ENCODE measurements at regions not wholly inside any gene's neighbourhood (a gene's known extent, or its start where the extent isn't known, plus 50 kb on each side); places are given as distances from the start of the nearest gene placed in this dataset.

DNA sequence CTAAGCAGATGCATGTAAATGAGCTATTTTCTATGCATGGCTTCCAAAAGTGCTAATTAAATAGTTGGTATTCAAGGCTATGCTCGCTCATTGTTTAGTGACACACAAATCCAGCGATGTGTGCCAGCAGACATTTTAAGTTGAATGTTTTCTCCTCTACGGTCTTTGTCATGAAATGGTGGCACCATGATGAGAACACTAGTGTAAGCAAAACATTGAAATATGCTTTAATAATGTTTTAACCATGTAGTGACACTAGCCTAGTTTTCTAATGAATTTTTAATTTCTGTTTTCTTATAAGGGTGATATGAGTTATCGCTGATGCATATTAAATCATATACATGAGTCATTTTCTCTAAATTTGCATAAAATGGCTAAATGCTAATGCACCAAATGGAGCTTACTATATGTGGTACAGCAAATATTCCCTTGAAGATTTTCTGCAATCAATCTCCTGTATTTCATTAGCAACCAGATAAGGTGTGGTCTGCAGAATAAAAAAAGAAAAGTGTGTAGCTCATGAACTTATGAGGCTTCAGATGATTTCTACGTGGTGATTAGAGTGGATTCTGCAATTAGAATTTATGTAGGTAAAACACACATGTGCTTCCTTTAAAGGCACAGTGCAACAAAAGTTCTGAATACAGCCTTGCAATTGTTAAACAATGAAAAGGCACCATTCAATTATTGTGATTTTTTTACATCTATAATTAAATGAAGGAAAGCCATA, 226.6 kb downstream of the MEF2C start:
- no peak for DNase-seq (ENCODE audit: low spot score in 2 of 2)

DNA sequence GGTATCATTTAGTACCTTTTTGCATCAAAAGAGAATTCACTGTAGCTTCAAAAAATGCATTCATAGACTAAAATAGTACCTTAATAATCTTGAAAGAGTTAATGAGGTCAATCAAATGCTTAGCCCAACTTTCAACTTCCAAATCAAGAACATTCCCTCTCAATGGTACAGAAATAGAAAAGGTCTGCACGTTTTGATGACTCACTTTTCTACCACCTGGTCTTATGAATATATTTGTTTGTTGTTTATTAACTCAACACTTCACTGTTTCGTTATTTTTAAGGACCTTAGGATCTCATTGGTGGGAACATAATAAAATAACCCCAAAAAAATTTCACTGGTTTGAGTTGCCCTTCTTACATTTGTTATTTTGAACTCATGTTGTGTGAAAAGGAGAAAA, 229.5 kb downstream of the MEF2C start:
- Histone ChIP-seq H3K36me3 (no peaks in the 10 kb centered on the region), H3K27ac (no peak overlapping the region), H3K27me3 (peaks cover 0 to 13% of the 10 kb centered on the region in 2 donors), H3K9me3 (no peaks in the 10 kb centered on the region), H3K4me1 (no peaks in the 10 kb centered on the region), H3K4me3 (no peak overlapping the region)
- TF ChIP-seq, protein P1, sequence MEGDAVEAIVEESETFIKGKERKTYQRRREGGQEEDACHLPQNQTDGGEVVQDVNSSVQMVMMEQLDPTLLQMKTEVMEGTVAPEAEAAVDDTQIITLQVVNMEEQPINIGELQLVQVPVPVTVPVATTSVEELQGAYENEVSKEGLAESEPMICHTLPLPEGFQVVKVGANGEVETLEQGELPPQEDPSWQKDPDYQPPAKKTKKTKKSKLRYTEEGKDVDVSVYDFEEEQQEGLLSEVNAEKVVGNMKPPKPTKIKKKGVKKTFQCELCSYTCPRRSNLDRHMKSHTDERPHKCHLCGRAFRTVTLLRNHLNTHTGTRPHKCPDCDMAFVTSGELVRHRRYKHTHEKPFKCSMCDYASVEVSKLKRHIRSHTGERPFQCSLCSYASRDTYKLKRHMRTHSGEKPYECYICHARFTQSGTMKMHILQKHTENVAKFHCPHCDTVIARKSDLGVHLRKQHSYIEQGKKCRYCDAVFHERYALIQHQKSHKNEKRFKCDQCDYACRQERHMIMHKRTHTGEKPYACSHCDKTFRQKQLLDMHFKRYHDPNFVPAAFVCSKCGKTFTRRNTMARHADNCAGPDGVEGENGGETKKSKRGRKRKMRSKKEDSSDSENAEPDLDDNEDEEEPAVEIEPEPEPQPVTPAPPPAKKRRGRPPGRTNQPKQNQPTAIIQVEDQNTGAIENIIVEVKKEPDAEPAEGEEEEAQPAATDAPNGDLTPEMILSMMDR (IDR thresholded peaks at IDR 0.05), result no peak
- TF ChIP-seq POLR2A (IDR thresholded peaks at IDR 0.05) (no peak), EP300 (IDR thresholded peaks at IDR 0.05) (no peak)
- DNase-seq (ENCODE audit: low spot score in 2 of 2), result no peak
- WGBS, 2 donors, result 60 to 61% methylated on average over 2 of the region's 2 CpGs

More for the DNA sequence above, 226.6 kb downstream of the MEF2C start:
- TF ChIP-seq, protein P1 (IDR thresholded peaks at IDR 0.05), result no peak
- TF ChIP-seq EP300 (IDR thresholded peaks at IDR 0.05) (no peak), POLR2A (IDR thresholded peaks at IDR 0.05) (no peak)
- H3K4me1 ChIP-seq, result peaks cover 0 to 18% (median 5%) of the 10 kb centered on the region in 4 donors
- H3K4me3 ChIP-seq, result no peak overlapping the region
- no peaks in the 10 kb centered on the region for H3K9me3 ChIP-seq
- H3K36me3 ChIP-seq, result no peaks in the 10 kb centered on the region
- no peak overlapping the region for H3K27ac ChIP-seq
- peaks cover 0 to 36% of the 10 kb centered on the region in 2 donors for H3K27me3 ChIP-seq
- WGBS, 2 donors, result 71 to 77% methylated on average over 5 of the region's 5 CpGs

DNA sequence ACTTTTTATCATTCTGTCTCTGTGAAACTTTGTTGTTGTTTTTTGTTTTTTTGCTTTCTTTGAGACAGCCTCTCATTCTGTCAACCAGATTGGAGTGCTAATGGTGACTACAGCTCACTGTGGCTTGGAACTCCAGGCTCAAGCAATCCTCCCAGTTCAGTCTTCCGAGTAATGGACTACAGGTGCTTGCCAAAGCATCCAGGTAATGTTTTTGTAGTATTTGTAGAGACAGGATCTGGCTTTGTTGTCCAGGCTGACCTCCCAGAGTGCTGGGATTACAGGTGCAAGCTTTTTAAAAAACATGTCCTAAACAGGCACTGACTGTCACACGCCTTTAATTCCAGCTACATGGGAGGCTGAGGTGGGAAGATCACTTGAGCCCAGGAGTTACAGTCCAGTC, 235.1 kb downstream of the MEF2C start:
- no peak overlapping the region for H3K27ac ChIP-seq
- H3K36me3 ChIP-seq, result no peaks in the 10 kb centered on the region
- 82 to 90% methylated on average over 2 of the region's 2 CpGs for WGBS, 2 donors
- peaks cover 0 to 6% of the 10 kb centered on the region in 2 donors for H3K27me3 ChIP-seq
- no peak overlapping the region for H3K4me3 ChIP-seq
- H3K4me1 ChIP-seq, result no peaks in the 10 kb centered on the region
- DNase-seq (ENCODE audit: low spot score in 2 of 2), result no peak
- no peak for TF ChIP-seq EP300 (IDR thresholded peaks at IDR 0.05)
- no peak for TF ChIP-seq POLR2A (IDR thresholded peaks at IDR 0.05)
- TF ChIP-seq, protein P1 (IDR thresholded peaks at IDR 0.05), result no peak
- H3K9me3 ChIP-seq, result no peaks in the 10 kb centered on the region

DNA sequence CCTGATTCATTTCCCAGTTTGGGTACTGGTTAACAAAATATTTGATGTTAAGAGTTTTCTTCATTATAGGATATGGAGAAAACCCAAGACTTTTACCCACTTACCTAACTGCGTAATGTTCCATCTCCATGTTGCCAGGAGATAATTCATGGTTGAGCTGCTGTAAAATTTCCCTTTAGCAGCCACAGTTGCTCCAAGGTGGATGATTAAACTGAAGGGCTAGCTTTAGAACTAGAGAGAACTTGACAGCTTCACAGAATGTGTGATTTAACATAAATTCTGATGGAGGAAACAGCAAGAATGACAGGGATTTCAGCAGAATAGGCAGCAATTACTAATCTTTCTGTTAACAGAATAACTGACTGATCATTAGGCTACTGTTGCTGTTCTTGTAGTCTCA, 236.1 kb downstream of the MEF2C start:
- no peaks in the 10 kb centered on the region for H3K4me1 ChIP-seq
- DNase-seq (ENCODE audit: low spot score in 2 of 2), result no peak
- TF ChIP-seq POLR2A (IDR thresholded peaks at IDR 0.05) (no peak), EP300 (IDR thresholded peaks at IDR 0.05) (no peak)
- TF ChIP-seq, protein P1 (IDR thresholded peaks at IDR 0.05), result no peak
- no peaks in the 10 kb centered on the region for H3K27me3 ChIP-seq
- H3K9me3 ChIP-seq, result no peaks in the 10 kb centered on the region
- H3K4me3 ChIP-seq, result no peak overlapping the region
- WGBS, 2 donors, result 49 to 94% methylated on average over 1 of the region's 1 CpG
- no peaks in the 10 kb centered on the region for H3K36me3 ChIP-seq
- no peak overlapping the region for H3K27ac ChIP-seq

DNA sequence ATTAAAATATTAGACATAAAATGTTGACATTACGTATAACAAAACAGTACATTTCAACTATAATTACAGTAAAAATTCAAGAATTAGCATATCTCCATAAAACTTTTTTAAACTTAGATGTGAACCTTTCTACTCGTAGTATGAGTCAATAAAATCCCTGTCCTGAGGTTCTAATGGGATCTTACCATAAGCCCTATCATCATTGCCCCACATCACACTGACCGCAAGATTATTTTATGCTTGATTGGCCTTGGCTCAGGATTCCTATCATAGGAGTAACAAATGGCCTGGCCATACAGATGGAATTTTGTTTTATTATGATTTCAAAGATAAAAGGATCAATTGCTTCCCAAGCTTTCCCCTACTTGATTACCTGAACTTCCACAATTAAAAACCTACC, 238.3 kb downstream of the MEF2C start:
- 86 to 89% methylated on average over 3 of the region's 3 CpGs for WGBS, 2 donors
- DNase-seq (ENCODE audit: low spot score in 2 of 2), result no peak
- H3K36me3 ChIP-seq, result no peaks in the 10 kb centered on the region
- H3K27ac ChIP-seq, result no peak overlapping the region
- no peak overlapping the region for H3K4me3 ChIP-seq
- H3K9me3 ChIP-seq, result no peaks in the 10 kb centered on the region
- no peaks in the 10 kb centered on the region for H3K4me1 ChIP-seq
- TF ChIP-seq, protein P1 (IDR thresholded peaks at IDR 0.05), result no peak
- TF ChIP-seq POLR2A (IDR thresholded peaks at IDR 0.05), result no peak
- H3K27me3 ChIP-seq, result no peaks in the 10 kb centered on the region
